Lung (tissue), 11 donors: ENCODE measurements at regions not wholly inside any gene's neighbourhood (a gene's known extent, or its start where the extent isn't known, plus 50 kb on each side); places are given as distances from the start of the nearest gene placed in this dataset.

Experiments used
- ATAC-seq: fragments of 200-7000 bp; cut with Tn5 transposase; one replicate; pipeline ENCODE4 v1.9.1; 2020; ENCODE audit warnings: moderate number of reproducible peaks; ENCODE audit not compliant: insufficient read depth, low FRiP score
- DNase-seq, 3 donors: peaks; one replicate each; pipeline ENCODE4 v3.0.0-alpha.2; 2013 to 2017
- H3K27ac ChIP-seq, 2 donors: one replicate each; pipeline ENCODE4 v1.5.1; 2013; ENCODE audit warnings: mild to moderate bottlenecking in 2 of 2, moderate library complexity in 2 of 2, control low read depth in 1 of 2, inconsistent platforms in 1 of 2, low read depth in 1 of 2, low read length in 1 of 2
- H3K27me3 ChIP-seq, 3 donors: one replicate each; pipeline ENCODE4 v1.5.1; 2013; ENCODE audit warnings: low read length in 2 of 3; ENCODE audit not compliant: control insufficient read depth in 3 of 3, insufficient read depth in 3 of 3
- H3K36me3 ChIP-seq, 4 donors: one replicate each; pipeline ENCODE4 v1.5.1; 2013; ENCODE audit warnings: low read length in 4 of 4, mild to moderate bottlenecking in 1 of 4, moderate library complexity in 1 of 4; ENCODE audit not compliant: control insufficient read depth in 4 of 4, insufficient read depth in 4 of 4
- H3K4me1 ChIP-seq, 5 donors: one replicate each; pipeline ENCODE4 v1.5.1; 2013; ENCODE audit warnings: low read length in 5 of 5, mild to moderate bottlenecking in 2 of 5, moderate library complexity in 1 of 5; ENCODE audit not compliant: control insufficient read depth in 5 of 5, insufficient read depth in 5 of 5
- H3K4me3 ChIP-seq: one replicate; pipeline ENCODE4 v1.5.1; 2013; ENCODE audit warnings: mild to moderate bottlenecking, control low read depth, moderate library complexity
- H3K9ac ChIP-seq, 2 donors: one replicate each; pipeline ENCODE4 v1.5.1; 2013; ENCODE audit warnings: low read length in 2 of 2, control low read depth in 1 of 2; ENCODE audit not compliant: insufficient read depth in 1 of 2
- H3K9me3 ChIP-seq, 4 donors: one replicate each; pipeline ENCODE4 v1.5.1; 2013; ENCODE audit warnings: low read length in 3 of 4, mild to moderate bottlenecking in 1 of 4, moderate library complexity in 1 of 4; ENCODE audit not compliant: control insufficient read depth in 4 of 4, insufficient read depth in 3 of 4
- WGBS, 2 donors: extraction: QIAGEN DNeasy Blood & Tissue Kit; methylation state at CpG; one replicate each; pipeline ENCODE4 v1.1.7; 2013; 5-methylcytosine and 5-hydroxymethylcytosine counted together
- TF ChIP-seq, protein P1 (sequence below): IDR thresholded peaks from 2 replicates; pipeline ENCODE4 v1.5.1; 2012; ENCODE audit warnings: mild to moderate bottlenecking; ENCODE audit errors: control extremely low read depth, extremely low read depth
- donor health status: control.
- donor health status: control.
- donor health status: Bipolar disorder and iron deficiency.
- donor health status: healthy.
- donor health status: DM: yes; HTN: yes; CAD: no.

DNA sequence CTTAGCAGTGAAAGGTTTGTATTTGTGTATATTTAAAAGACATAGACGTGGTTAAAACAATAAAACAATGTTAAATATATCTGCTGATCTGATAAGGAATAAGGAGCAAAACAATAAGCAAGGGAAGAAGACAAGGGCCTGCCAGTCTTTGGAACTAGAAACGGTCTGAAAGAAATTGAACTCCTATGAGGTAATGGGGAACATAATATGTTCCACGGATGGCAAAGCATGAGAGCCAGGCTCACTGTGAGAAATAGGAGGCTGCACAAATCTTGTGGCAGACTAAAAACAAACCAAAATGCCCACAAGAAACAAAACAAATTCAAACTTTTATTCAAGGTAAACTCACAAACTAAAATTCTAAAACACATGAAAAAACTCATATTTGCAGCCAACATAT, 150.5 kb downstream of the NTMT2 start:
- Histone ChIP-seq H3K9me3 (peaks cover 0 to 4% (median 0%) of the 10 kb centered on the region in 4 donors), H3K4me1 (no peaks in the 10 kb centered on the region), H3K4me3 (no peak overlapping the region), H3K27ac (no peak overlapping the region), H3K27me3 (no peaks in the 10 kb centered on the region), H3K36me3 (no peaks in the 10 kb centered on the region), H3K9ac (no peak overlapping the region)
- TF ChIP-seq, protein P1, sequence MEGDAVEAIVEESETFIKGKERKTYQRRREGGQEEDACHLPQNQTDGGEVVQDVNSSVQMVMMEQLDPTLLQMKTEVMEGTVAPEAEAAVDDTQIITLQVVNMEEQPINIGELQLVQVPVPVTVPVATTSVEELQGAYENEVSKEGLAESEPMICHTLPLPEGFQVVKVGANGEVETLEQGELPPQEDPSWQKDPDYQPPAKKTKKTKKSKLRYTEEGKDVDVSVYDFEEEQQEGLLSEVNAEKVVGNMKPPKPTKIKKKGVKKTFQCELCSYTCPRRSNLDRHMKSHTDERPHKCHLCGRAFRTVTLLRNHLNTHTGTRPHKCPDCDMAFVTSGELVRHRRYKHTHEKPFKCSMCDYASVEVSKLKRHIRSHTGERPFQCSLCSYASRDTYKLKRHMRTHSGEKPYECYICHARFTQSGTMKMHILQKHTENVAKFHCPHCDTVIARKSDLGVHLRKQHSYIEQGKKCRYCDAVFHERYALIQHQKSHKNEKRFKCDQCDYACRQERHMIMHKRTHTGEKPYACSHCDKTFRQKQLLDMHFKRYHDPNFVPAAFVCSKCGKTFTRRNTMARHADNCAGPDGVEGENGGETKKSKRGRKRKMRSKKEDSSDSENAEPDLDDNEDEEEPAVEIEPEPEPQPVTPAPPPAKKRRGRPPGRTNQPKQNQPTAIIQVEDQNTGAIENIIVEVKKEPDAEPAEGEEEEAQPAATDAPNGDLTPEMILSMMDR: no peak
- DNase-seq: no peak
- 43 to 50% methylated on average over 3 of the region's 3 CpGs for WGBS, 2 donors
- ATAC-seq: no peak

DNA sequence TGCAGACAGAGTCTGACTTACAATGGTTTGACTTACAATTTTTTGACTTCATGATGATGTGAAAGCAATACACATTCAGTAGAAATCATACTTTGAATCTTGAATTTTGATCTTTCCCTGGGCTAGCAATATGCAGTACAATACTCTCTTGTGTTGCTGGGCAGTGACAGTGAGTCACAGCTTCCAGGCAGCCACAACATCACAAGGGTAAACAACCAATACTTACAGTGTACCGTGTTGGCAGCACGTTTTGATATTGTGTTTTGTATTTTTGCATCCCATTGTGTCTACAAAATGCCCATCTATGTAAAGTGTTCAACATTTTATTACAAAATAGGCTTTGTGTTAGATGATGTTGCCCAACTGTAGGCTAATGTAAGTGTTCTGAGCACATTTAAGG, 150.9 kb downstream of the NTMT2 start:
- Histone ChIP-seq H3K4me1 (peaks cover 0 to 3% (median 0%) of the 10 kb centered on the region in 5 donors), H3K27me3 (no peaks in the 10 kb centered on the region), H3K27ac (no peak overlapping the region), H3K9me3 (peaks cover 0 to 4% (median 0%) of the 10 kb centered on the region in 4 donors), H3K9ac (no peak overlapping the region), H3K4me3 (no peak overlapping the region), H3K36me3 (no peaks in the 10 kb centered on the region)
- TF ChIP-seq, protein P1: no peak
- ATAC-seq (no peak), DNase-seq (no peak)
- WGBS, 2 donors: 59 to 72% methylated on average over 2 of the region's 2 CpGs

DNA sequence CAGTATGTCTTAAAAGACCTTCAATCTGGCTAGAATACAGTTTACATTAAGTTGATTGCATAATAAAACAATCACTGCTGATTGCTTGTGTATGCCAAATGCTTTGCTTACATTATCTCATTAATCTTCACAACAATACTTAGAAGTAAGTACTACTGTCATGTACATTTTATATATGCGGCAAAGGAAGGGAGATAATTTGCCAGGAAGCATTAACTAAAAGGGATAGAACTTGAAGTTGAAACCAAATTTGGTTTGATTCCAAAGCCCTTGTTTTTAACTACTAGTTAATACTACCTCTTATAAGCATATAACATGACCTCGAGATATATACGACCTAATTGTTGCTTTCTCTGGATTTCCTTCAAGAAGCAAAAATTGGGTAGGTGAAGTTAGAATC, 155.8 kb downstream of the NTMT2 start:
- peak in 2 of 3 donors; percentile 51 to 52 for DNase-seq
- no peak for ATAC-seq
- Histone ChIP-seq H3K27ac (no peak overlapping the region), H3K4me3 (no peak overlapping the region), H3K9ac (no peak overlapping the region), H3K27me3 (no peaks in the 10 kb centered on the region), H3K36me3 (no peaks in the 10 kb centered on the region), H3K4me1 (peaks cover 0 to 8% (median 0%) of the 10 kb centered on the region in 5 donors), H3K9me3 (peaks cover 0 to 4% (median 0%) of the 10 kb centered on the region in 4 donors)
- 70 to 79% methylated on average over 3 of the region's 3 CpGs for WGBS, 2 donors
- TF ChIP-seq, protein P1: no peak

DNA sequence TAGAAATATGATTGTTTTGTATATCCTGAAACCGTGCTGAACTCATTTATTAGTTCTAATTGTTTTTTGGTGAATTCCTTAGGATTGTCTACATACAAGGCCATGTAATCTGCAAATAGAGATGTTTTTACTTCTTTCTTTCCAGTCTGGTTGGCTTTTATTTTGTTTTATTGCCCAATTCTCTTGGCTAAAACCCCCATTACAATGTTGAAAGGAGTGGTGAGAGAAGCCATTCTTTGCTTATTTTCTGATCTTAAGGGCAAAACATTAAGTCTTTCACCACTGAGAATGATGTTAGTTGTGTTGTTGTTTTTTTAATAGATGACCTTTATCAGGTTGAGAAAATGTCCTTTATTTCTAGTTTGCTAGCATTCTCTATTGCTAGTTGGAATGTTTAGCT, 157.3 kb downstream of the NTMT2 start:
- no peaks in the 10 kb centered on the region for H3K36me3 ChIP-seq
- H3K27me3 ChIP-seq: no peaks in the 10 kb centered on the region
- no peak overlapping the region for H3K9ac ChIP-seq
- H3K4me3 ChIP-seq: no peak overlapping the region
- H3K9me3 ChIP-seq: no peaks in the 10 kb centered on the region
- DNase-seq (peak in 1 of 3 donors; percentile 24), ATAC-seq (no peak)
- TF ChIP-seq, protein P1: no peak
- 79 to 83% methylated on average over 1 of the region's 1 CpG for WGBS, 2 donors
- H3K4me1 ChIP-seq: peaks cover 0 to 8% (median 0%) of the 10 kb centered on the region in 5 donors
- H3K27ac ChIP-seq: no peak overlapping the region
